DOHH2 (cell line): ENCODE measurements at regions not wholly inside any gene's neighbourhood (a gene's known extent, or its start where the extent isn't known, plus 50 kb on each side); places are given as distances from the start of the nearest gene placed in this dataset.

Source experiments
- CTCF ChIP-seq: fragments of 200-600 bp; sonication (generic); IDR thresholded peaks from one replicate; pipeline ENCODE4 v1.5.1; 2014; ENCODE audit warnings: antibody characterized with exemption, mild to moderate bottlenecking, low read depth, low read length; ENCODE audit not compliant: poor library complexity, severe bottlenecking
- EZH2phosphoT487 ChIP-seq: fragments of 200-600 bp; sonication (generic); IDR thresholded peaks from 2 replicates; pipeline ENCODE4 v1.6.1; 2017; ENCODE audit warnings: borderline replicate concordance, mild to moderate bottlenecking, antibody characterized with exemption, low read length, moderate library complexity, mixed read lengths

- TF ChIP-seq CTCF, result no peak
- no peak for TF ChIP-seq EZH2phosphoT487
These were observed 1173.9 kb upstream of the TMEFF2 start for GRCh38 chr2:193368615-193369014.
